GM23248 (cell line): ENCODE measurements at regions not wholly inside any gene's neighbourhood (a gene's known extent, or its start where the extent isn't known, plus 50 kb on each side); places are given as distances from the start of the nearest gene placed in this dataset.

ENCODE experiments used
- DNase-seq: peaks from one replicate; pipeline ENCODE4 v3.0.0-alpha.2; 2015
- H2AFZ ChIP-seq: fragments of 200-600 bp; sonication (generic); 2 replicates; pipeline ENCODE4 v1.6.1; 2016; ENCODE audit warnings: antibody characterized with exemption
- H3F3A ChIP-seq: fragments of 200-600 bp; sonication (generic); 2 replicates; pipeline ENCODE4 v1.6.1; 2016; ENCODE audit warnings: mild to moderate bottlenecking, antibody characterized with exemption, mixed run types; ENCODE audit not compliant: insufficient read depth
- H3K27ac ChIP-seq: fragments of 200-600 bp; sonication (generic); 2 replicates; pipeline ENCODE4 v1.5.1; 2016; ENCODE audit warnings: mild to moderate bottlenecking
- H3K27me3 ChIP-seq: fragments of 200-600 bp; sonication (generic); replicated peaks from 2 replicates; pipeline ENCODE4 v1.6.1; 2016; ENCODE audit warnings: mild to moderate bottlenecking; ENCODE audit not compliant: insufficient read depth
- H3K36me3 ChIP-seq: fragments of 200-600 bp; sonication (generic); 2 replicates; pipeline ENCODE4 v1.6.1; 2016; ENCODE audit warnings: low read depth, mild to moderate bottlenecking
- H3K4me1 ChIP-seq: fragments of 200-600 bp; sonication (generic); 2 replicates; pipeline ENCODE4 v1.6.1; 2016; ENCODE audit warnings: mild to moderate bottlenecking; ENCODE audit not compliant: insufficient read depth
- H3K4me2 ChIP-seq: fragments of 200-600 bp; sonication (generic); one replicate; pipeline ENCODE4 v1.6.1; 2016; ENCODE audit warnings: mild to moderate bottlenecking; ENCODE audit not compliant: unreplicated experiment
- H3K4me3 ChIP-seq: fragments of 200-600 bp; sonication (generic); 2 replicates; pipeline ENCODE4 v1.5.1; 2016; ENCODE audit warnings: mild to moderate bottlenecking
- H3K79me2 ChIP-seq: fragments of 200-600 bp; sonication (generic); 2 replicates; pipeline ENCODE4 v1.6.1; 2016; ENCODE audit warnings: mild to moderate bottlenecking; ENCODE audit not compliant: insufficient read depth
- H3K9ac ChIP-seq: fragments of 200-600 bp; sonication (generic); 2 replicates; pipeline ENCODE4 v1.6.1; 2016; ENCODE audit warnings: mild to moderate bottlenecking
- H3K9me2 ChIP-seq: fragments of 200-600 bp; sonication (generic); 2 replicates; pipeline ENCODE4 v1.6.1; 2016; ENCODE audit warnings: mixed run types, mild to moderate bottlenecking, moderate library complexity; ENCODE audit not compliant: insufficient read depth
- H3K9me3 ChIP-seq: fragments of 200-600 bp; sonication (generic); one replicate; pipeline ENCODE4 v1.6.1; 2017; ENCODE audit warnings: low read depth
- H4K20me1 ChIP-seq: fragments of 200-600 bp; sonication (generic); 2 replicates; pipeline ENCODE4 v1.6.0; 2016; ENCODE audit not compliant: insufficient read depth
- EZH2 ChIP-seq: fragments of 200-600 bp; sonication (generic); IDR thresholded peaks from 2 replicates; pipeline ENCODE4 v1.6.1; 2018; ENCODE audit warnings: antibody characterized with exemption, mild to moderate bottlenecking; ENCODE audit not compliant: insufficient read depth, poor library complexity, severe bottlenecking
- EZH2phosphoT487 ChIP-seq: fragments of 200-600 bp; sonication (generic); IDR thresholded peaks from 2 replicates; pipeline ENCODE4 v1.6.1; 2018; ENCODE audit warnings: antibody characterized with exemption, moderate library complexity, mild to moderate bottlenecking, low read depth; ENCODE audit not compliant: insufficient read depth
- whole genome bisulfite sequencing, 2 experiments: methylation state at CpG; one replicate each; pipeline ENCODE4 v1.1.6; 2015 to 2017; ENCODE audit warnings: low lambda C conversion rate in 2 of 2, low coverage in 1 of 2; ENCODE audit errors: missing lambda C conversion rate in 2 of 2; 5-methylcytosine and 5-hydroxymethylcytosine counted together
- in situ Hi-C: fragments of 300-500 bp; cut with MboI; formaldehyde crosslinking; loops from 2 replicates; pipeline ENCODE4 v1.15.0; 2020

DNA sequence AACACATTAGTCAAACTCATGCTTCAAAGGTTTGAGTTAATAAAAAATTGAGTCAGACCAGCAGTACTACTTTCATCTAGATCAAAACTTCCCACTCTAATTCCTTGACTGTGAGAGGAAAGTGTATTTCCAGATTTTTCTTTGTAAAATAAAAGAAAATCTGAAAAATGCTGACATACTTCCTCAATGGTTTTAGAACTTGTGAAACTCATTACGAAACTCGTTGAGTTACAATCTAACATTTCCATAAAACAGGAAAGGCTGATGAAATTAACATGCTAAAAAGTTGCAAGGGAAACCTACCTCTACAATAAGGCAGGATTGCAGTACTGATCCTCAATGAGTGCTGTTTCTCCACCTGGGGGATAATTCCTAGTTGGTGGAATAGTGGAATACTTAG, 217.8 kb upstream of the HCCS start:
- Histone ChIP-seq H3K79me2 (no peaks in the 10 kb centered on the region), H4K20me1 (no peaks in the 10 kb centered on the region), H3K36me3 (no peaks in the 10 kb centered on the region), H3K4me2 (no peak overlapping the region), H3K9ac (0 out of 2 replicates have a peak overlapping the region, but pooled peaks have one; percentile 22), H3K27me3 (no peaks in the 10 kb centered on the region), H3K4me1 (peaks cover 26% of the 10 kb centered on the region), H3K9me3 (no peaks in the 10 kb centered on the region), H3K9me2 (no peaks in the 10 kb centered on the region), H3F3A (peaks cover 21% of the 10 kb centered on the region), H3K4me3 (no peak overlapping the region), H3K27ac (peak overlapping the region; percentile 78), H2AFZ (no peak overlapping the region)
- peak; percentile 41 for DNase-seq
- 44 to 62% methylated on average over 2 of the region's 2 CpGs for WGBS, 2 experiments
- in situ Hi-C loops = no loop called here
- TF ChIP-seq EZH2 (no peak), EZH2phosphoT487 (no peak)

DNA sequence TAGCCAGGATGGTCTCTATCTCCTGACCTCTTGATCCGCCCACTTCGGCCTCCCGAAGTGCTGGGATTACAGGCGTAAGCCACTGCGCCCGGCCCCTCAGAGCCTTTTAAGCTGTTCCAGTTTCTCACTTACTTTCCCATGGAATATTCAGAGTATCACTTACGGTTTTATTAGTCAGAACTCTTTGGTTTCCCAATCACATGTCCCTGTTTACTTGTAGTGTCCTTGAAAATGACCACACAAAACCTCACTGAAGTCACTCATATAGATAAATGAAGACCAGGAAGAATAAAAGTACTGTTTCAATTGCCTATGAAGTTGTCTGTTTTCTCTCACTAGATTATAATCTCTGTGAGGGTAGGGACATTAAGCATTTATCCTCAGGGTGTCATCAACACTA, 217.2 kb upstream of the HCCS start:
- no peak overlapping the region for H3K9ac ChIP-seq
- H3K9me3 ChIP-seq = no peaks in the 10 kb centered on the region
- no peak overlapping the region for H3K4me2 ChIP-seq
- no peaks in the 10 kb centered on the region for H3K9me2 ChIP-seq
- H3K4me3 ChIP-seq = no peak overlapping the region
- in situ Hi-C loops = no loop called here
- DNase-seq = no peak
- no peaks in the 10 kb centered on the region for H3K27me3 ChIP-seq
- no peaks in the 10 kb centered on the region for H3K79me2 ChIP-seq
- WGBS, 2 experiments = 96 to 98% methylated on average over 7 of the region's 7 CpGs
- H3K36me3 ChIP-seq = no peaks in the 10 kb centered on the region
- peaks cover 21% of the 10 kb centered on the region for H3F3A ChIP-seq
- H3K27ac ChIP-seq = no peak overlapping the region
- no peak overlapping the region for H2AFZ ChIP-seq
- TF ChIP-seq EZH2 = no peak
- no peak for TF ChIP-seq EZH2phosphoT487
- peaks cover 26% of the 10 kb centered on the region for H3K4me1 ChIP-seq
- no peaks in the 10 kb centered on the region for H4K20me1 ChIP-seq

DNA sequence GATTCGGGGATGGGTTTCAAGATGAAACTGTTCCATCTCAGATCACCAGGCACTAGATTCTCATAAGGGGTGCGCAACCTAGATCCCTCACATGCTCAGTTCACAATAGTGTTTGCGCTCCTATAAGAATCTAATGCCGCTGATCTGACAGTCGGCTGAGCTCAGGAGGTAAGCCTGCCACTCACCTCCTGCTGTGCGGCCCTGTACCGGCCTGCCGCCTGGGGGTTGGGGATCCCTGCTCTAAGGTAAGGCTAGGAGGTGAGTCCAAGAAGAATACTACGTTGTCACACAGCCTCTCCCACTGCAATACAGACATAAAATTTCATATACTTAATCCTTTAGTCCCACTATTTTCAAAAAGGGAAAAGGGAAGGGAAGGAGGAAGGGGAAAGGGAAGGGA, 213.4 kb upstream of the HCCS start:
- Histone ChIP-seq H3K4me3 (no peak overlapping the region), H3F3A (peaks cover 19% of the 10 kb centered on the region), H3K27me3 (no peaks in the 10 kb centered on the region), H3K9me3 (no peaks in the 10 kb centered on the region), H4K20me1 (no peaks in the 10 kb centered on the region), H3K9me2 (no peaks in the 10 kb centered on the region), H3K4me2 (no peak overlapping the region), H3K36me3 (no peaks in the 10 kb centered on the region), H3K4me1 (peaks cover 33% of the 10 kb centered on the region), H3K9ac (no peak overlapping the region), H3K27ac (no peak overlapping the region), H2AFZ (no peak overlapping the region), H3K79me2 (no peaks in the 10 kb centered on the region)
- DNase-seq = no peak
- in situ Hi-C loops = no loop called here
- no peak for TF ChIP-seq EZH2
- WGBS, 2 experiments = 86 to 90% methylated on average over 8 to 9 of the region's 9 CpGs

- Histone ChIP-seq H3K36me3 (no peaks in the 10 kb centered on the region), H3F3A (peaks cover 18% of the 10 kb centered on the region; the same call in 1 of the 2 replicates), H3K9me3 (no peaks in the 10 kb centered on the region), H3K27me3 (no peaks in the 10 kb centered on the region), H3K4me3 (no peak overlapping the region), H3K79me2 (no peaks in the 10 kb centered on the region), H3K4me2 (peak overlapping the region; percentile 48), H2AFZ (no peak overlapping the region), H4K20me1 (no peaks in the 10 kb centered on the region), H3K4me1 (peaks cover 45% of the 10 kb centered on the region), H3K9me2 (no peaks in the 10 kb centered on the region), H3K27ac (peak overlapping the region; percentile 8; the same call in 1 of the 2 replicates), H3K9ac (no peak overlapping the region)
- in situ Hi-C loops = no loop called here
- WGBS, 2 experiments = 25 to 27% methylated on average over 4 of the region's 4 CpGs
- DNase-seq = peak; percentile 51
- TF ChIP-seq EZH2 (no peak), EZH2phosphoT487 (no peak)
Observed at GRCh38 chrX:10900585-10901289, 210.4 kb upstream of the HCCS start.
